ENCODE measurements at regions not wholly inside any gene's neighbourhood (a gene's known extent, or its start where the extent isn't known, plus 50 kb on each side); places are given as distances from the start of the nearest gene placed in this dataset.

DNA sequence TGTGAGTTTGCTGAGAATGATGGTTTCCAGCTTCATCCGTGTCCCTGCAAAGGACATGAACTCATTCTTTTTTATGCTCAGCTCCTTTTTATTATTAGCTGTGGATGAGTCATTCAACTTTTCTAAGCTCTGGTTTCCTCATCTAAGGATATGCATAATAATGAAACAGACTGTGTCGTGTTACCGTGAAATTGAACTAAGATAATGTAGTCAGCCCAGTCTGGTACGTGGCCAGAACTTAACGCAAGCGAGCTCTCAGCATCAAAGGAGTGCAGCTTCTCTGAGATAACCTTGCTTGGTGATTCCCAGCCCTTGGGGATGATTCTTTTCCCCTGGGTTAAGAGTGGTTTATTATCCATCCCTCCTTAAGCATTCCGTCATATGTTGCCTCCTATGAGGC is 454.3 kb upstream of the EEF2KMT start:
- ChIA-PET RAD21 (ENCODE audit: low non-redundant PET in 1 of 2, low total read pairs in 2 of 2, uncharacterized antibody in 2 of 2, unreplicated experiment in 2 of 2) (no interaction called here), CTCF (no interaction called here), POLR2A (no interaction called here)
- ATAC-seq: no peak
- intact Hi-C loops (cut with micrococcal nuclease): no loop called here
- DNase-seq (ENCODE audit: low read depth, low spot score): no peak
- no peaks in the 10 kb centered on the region for H3K4me1 ChIP-seq (ENCODE audit: control insufficient read depth in 1 of 2, insufficient read depth in 2 of 2, low read length in 2 of 2)
- no peaks in the 10 kb centered on the region for H3K9me3 ChIP-seq (ENCODE audit: control insufficient read depth in 1 of 2, insufficient read depth in 1 of 2, low read depth in 1 of 2, low read length in 2 of 2)
- no peak overlapping the region for H3K27ac ChIP-seq (ENCODE audit: low read depth, low read length)
- H3K9ac ChIP-seq (ENCODE audit: low read length): no peak overlapping the region
- BruUV-seq (replicated peaks): no TSS peak
- H3K9me2 ChIP-seq (ENCODE audit: insufficient read depth): no peaks in the 10 kb centered on the region
- H3K4me2 ChIP-seq (ENCODE audit: low read length): no peak overlapping the region
- TF ChIP-seq EGR1 (IDR thresholded peaks at IDR 0.05; ENCODE audit: low read depth) (no peak), JUND (IDR thresholded peaks at IDR 0.05) (no peak), SRF (IDR thresholded peaks at IDR 0.05; ENCODE audit: low read depth) (no peak), TCF7L2 (IDR thresholded peaks at IDR 0.05; ENCODE audit: borderline replicate concordance, extremely low read depth, insufficient read depth, insufficient read length) (no peak), POLR2A (IDR thresholded peaks at IDR 0.05; ENCODE audit: borderline replicate concordance, extremely low read depth, insufficient read depth, insufficient read length) (no peak)
- TF ChIP-seq, protein P1, sequence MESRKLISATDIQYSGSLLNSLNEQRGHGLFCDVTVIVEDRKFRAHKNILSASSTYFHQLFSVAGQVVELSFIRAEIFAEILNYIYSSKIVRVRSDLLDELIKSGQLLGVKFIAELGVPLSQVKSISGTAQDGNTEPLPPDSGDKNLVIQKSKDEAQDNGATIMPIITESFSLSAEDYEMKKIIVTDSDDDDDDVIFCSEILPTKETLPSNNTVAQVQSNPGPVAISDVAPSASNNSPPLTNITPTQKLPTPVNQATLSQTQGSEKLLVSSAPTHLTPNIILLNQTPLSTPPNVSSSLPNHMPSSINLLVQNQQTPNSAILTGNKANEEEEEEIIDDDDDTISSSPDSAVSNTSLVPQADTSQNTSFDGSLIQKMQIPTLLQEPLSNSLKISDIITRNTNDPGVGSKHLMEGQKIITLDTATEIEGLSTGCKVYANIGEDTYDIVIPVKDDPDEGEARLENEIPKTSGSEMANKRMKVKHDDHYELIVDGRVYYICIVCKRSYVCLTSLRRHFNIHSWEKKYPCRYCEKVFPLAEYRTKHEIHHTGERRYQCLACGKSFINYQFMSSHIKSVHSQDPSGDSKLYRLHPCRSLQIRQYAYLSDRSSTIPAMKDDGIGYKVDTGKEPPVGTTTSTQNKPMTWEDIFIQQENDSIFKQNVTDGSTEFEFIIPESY (IDR thresholded peaks at IDR 0.05; ENCODE audit: extremely low read depth, insufficient replicate concordance, low read length): no peak
- TF ChIP-seq, protein P2, sequence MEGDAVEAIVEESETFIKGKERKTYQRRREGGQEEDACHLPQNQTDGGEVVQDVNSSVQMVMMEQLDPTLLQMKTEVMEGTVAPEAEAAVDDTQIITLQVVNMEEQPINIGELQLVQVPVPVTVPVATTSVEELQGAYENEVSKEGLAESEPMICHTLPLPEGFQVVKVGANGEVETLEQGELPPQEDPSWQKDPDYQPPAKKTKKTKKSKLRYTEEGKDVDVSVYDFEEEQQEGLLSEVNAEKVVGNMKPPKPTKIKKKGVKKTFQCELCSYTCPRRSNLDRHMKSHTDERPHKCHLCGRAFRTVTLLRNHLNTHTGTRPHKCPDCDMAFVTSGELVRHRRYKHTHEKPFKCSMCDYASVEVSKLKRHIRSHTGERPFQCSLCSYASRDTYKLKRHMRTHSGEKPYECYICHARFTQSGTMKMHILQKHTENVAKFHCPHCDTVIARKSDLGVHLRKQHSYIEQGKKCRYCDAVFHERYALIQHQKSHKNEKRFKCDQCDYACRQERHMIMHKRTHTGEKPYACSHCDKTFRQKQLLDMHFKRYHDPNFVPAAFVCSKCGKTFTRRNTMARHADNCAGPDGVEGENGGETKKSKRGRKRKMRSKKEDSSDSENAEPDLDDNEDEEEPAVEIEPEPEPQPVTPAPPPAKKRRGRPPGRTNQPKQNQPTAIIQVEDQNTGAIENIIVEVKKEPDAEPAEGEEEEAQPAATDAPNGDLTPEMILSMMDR (IDR thresholded peaks at IDR 0.05 in 2 of 3, conservative IDR thresholded peaks at IDR 0.05 in 1 of 3; ENCODE audit: borderline replicate concordance in 1 of 3, insufficient read depth in 1 of 3, low read depth in 2 of 3, low read length in 2 of 3): no peak
- no peaks in the 10 kb centered on the region for H4K20me1 ChIP-seq (ENCODE audit: insufficient read depth)
- H3K36me3 ChIP-seq (ENCODE audit: control insufficient read depth in 1 of 2, insufficient read depth in 2 of 2, low read length in 2 of 2): no peaks in the 10 kb centered on the region
- H2AFZ ChIP-seq (ENCODE audit: low read depth, low read length, poor library complexity, severe bottlenecking): no peak overlapping the region
- H3K4me3 ChIP-seq (replicated peaks in 1 of 2; ENCODE audit: low read depth in 1 of 2, low read length in 2 of 2): no peak overlapping the region
- H3K79me2 ChIP-seq (ENCODE audit: insufficient read depth, low read length): no peaks in the 10 kb centered on the region
- H3K27me3 ChIP-seq (ENCODE audit: insufficient read depth, low read length): peaks cover 24% of the 10 kb centered on the region
